ENCODE measurements at regions not wholly inside any gene's neighbourhood (a gene's known extent, or its start where the extent isn't known, plus 50 kb on each side); places are given as distances from the start of the nearest gene placed in this dataset.
"Not testable (repeated sequence)": the region's sequence is repeated elsewhere in the genome, so short reads cannot be mapped to it uniquely, and the experiment has no call there.

- TF ChIP-seq CTCF, EZH2 (IDR thresholded peaks at IDR 0.05): not testable (repeated sequence)
These were observed 318.9 kb downstream of the UBE2NL start for GRCh38 chrX:144202726-144203125.
